H1 (cell line): ENCODE measurements at regions not wholly inside any gene's neighbourhood (a gene's known extent, or its start where the extent isn't known, plus 50 kb on each side); places are given as distances from the start of the nearest gene placed in this dataset.

ENCODE experiments used
- CHD7 ChIP-seq: fragments of 300-600 bp; sonication (generic); IDR thresholded peaks from 2 replicates; pipeline ENCODE4 v1.7.1; 2012; ENCODE audit warnings: low read length, moderate library complexity, mild to moderate bottlenecking, inconsistent platforms; ENCODE audit not compliant: insufficient replicate concordance
- MAFK ChIP-seq: IDR thresholded peaks from 2 replicates; pipeline ENCODE4 v1.6.1; 2012; ENCODE audit warnings: low read depth, mild to moderate bottlenecking, improper control_type of control experiment, low read length

- no peak for TF ChIP-seq CHD7
- no peak for TF ChIP-seq MAFK
Observed at GRCh38 chr3:182000447-182000846, 288.7 kb downstream of the SOX2 start (continued).
